H1 (cell line): ENCODE measurements at regions not wholly inside any gene's neighbourhood (a gene's known extent, or its start where the extent isn't known, plus 50 kb on each side); places are given as distances from the start of the nearest gene placed in this dataset.

Experiments used
- CTCF ChIA-PET: fragments of 300-600 bp; sonication (Branson Sonifier 250); formaldehyde crosslinking; loops from one replicate; lab custom pipeline; 2021; ENCODE audit not compliant: partially characterized antibody; lab: Charles Lee
- POLR2A ChIA-PET: fragments of 300-600 bp; sonication (Branson Sonifier 250); formaldehyde crosslinking; loops from one replicate; lab custom pipeline; 2021; ENCODE audit warnings: inconsistent platforms; ENCODE audit not compliant: partially characterized antibody; lab: Charles Lee
- DNase-seq, 2 experiments: peaks; one replicate each; pipeline versions ENCODE4 v3.0.0 to v3.0.0-alpha.2; 2010 to 2022; ENCODE audit warnings: low spot score in 2 of 2, low read depth in 1 of 2, mixed read lengths in 1 of 2
- FAIRE-seq: peaks from 2 replicates; lab custom pipeline; 2011; peaks lifted over from hg19 to GRCh38; lab: Jason Lieb, UNC
- H2AFZ ChIP-seq: 2 replicates; pipeline ENCODE4 v1.8.1; 2012; ENCODE audit warnings: low read length, inconsistent platforms
- H2AK5ac ChIP-seq: 2 replicates; pipeline ENCODE4 v1.6.1; 2013; ENCODE audit warnings: low read depth, low read length
- H2BK120ac ChIP-seq: replicated peaks from 2 replicates; pipeline ENCODE3; 2013; ENCODE audit warnings: low read depth, low read length, inconsistent platforms
- H2BK12ac ChIP-seq: 2 replicates; pipeline ENCODE4 v1.6.1; 2013; ENCODE audit warnings: low read depth, low read length
- H2BK15ac ChIP-seq: 2 replicates; pipeline ENCODE4 v1.6.1; 2013; ENCODE audit warnings: low read length
- H2BK20ac ChIP-seq: 2 replicates; pipeline ENCODE4 v1.6.1; 2013; ENCODE audit warnings: low read length
- H2BK5ac ChIP-seq: 2 replicates; pipeline ENCODE4 v1.6.1; 2013; ENCODE audit warnings: low read depth, low read length
- H3K14ac ChIP-seq: 2 replicates; pipeline ENCODE4 v1.6.1; 2013; ENCODE audit warnings: inconsistent platforms; ENCODE audit not compliant: insufficient read length
- H3K18ac ChIP-seq: 2 replicates; pipeline ENCODE4 v1.6.1; 2013; ENCODE audit warnings: low read length; ENCODE audit errors: extremely low read depth
- H3K23ac ChIP-seq: 2 replicates; pipeline ENCODE4 v1.6.1; 2013; ENCODE audit warnings: inconsistent platforms; ENCODE audit not compliant: insufficient read length
- H3K23me2 ChIP-seq: 2 replicates; pipeline ENCODE4 v1.6.1; 2013; ENCODE audit warnings: low read depth, low read length
- H3K27ac ChIP-seq: 2 replicates; pipeline ENCODE4 v1.6.1; 2011; ENCODE audit warnings: low read depth, low read length, inconsistent platforms
- H3K27me3 ChIP-seq, 4 experiments: replicated peaks in 1 of 4; 1 replicate in 1 of 4; 2 replicates in 3 of 4; pipeline versions ENCODE4 v1.6.1 to v1.8.1; 2011 to 2013; ENCODE audit warnings: low read length in 3 of 4, mild to moderate bottlenecking in 3 of 4, inconsistent platforms in 2 of 4, mixed read lengths in 2 of 4, moderate library complexity in 1 of 4; ENCODE audit not compliant: control insufficient read depth in 3 of 4, insufficient read depth in 3 of 4; ENCODE audit errors: extremely low read depth in 1 of 4
- H3K36me3 ChIP-seq, 4 experiments: 2 replicates each; pipeline versions ENCODE4 v1.6.1 to v1.8.1; 2011 to 2013; ENCODE audit warnings: mild to moderate bottlenecking in 4 of 4, low read length in 3 of 4, moderate library complexity in 2 of 4, control low read depth in 1 of 4, inconsistent platforms in 1 of 4; ENCODE audit not compliant: insufficient read depth in 4 of 4, control insufficient read depth in 2 of 4
- H3K4ac ChIP-seq: replicated peaks from 2 replicates; pipeline ENCODE3; 2013; ENCODE audit warnings: low read length, low read depth, mixed read lengths, inconsistent platforms; ENCODE audit not compliant: insufficient read length
- H3K4me1 ChIP-seq, 4 experiments: replicated peaks in 1 of 4; 1 replicate in 1 of 4; 2 replicates in 3 of 4; pipeline versions ENCODE4 v1.6.1 to v1.8.1; 2011 to 2013; ENCODE audit warnings: low read length in 3 of 4, inconsistent platforms in 2 of 4, mixed read lengths in 1 of 4; ENCODE audit not compliant: insufficient read depth in 4 of 4, control insufficient read depth in 3 of 4
- H3K4me2 ChIP-seq, 2 experiments: 2 replicates each; pipeline versions ENCODE4 v1.6.1 to v1.8.1; 2011 to 2013; ENCODE audit warnings: low read depth in 2 of 2, low read length in 2 of 2, control low read depth in 1 of 2, inconsistent platforms in 1 of 2, mild to moderate bottlenecking in 1 of 2; ENCODE audit not compliant: insufficient read depth in 1 of 2
- H3K4me3 ChIP-seq, 4 experiments: fragments of 200-600, 300-600 bp in 1 of 4; sonication (generic), shearing (Covaris generic), sonication (Bioruptor Twin) in 1 of 4; 2 replicates each; pipeline versions ENCODE4 v1.5.1 to v1.8.1; 2011 to 2016; ENCODE audit warnings: low read length in 4 of 4, low read depth in 3 of 4, control low read depth in 2 of 4, inconsistent platforms in 2 of 4, mild to moderate bottlenecking in 2 of 4, mixed read lengths in 1 of 4, moderate library complexity in 1 of 4; ENCODE audit not compliant: insufficient read depth in 2 of 4; ENCODE audit errors: extremely low read depth in 1 of 4
- H3K56ac ChIP-seq: replicated peaks from 2 replicates; pipeline ENCODE3; 2013; ENCODE audit warnings: low read depth, mild to moderate bottlenecking, mixed read lengths, low read length, inconsistent platforms; ENCODE audit not compliant: insufficient read length
- H3K79me1 ChIP-seq: 2 replicates; pipeline ENCODE4 v1.6.1; 2013; ENCODE audit warnings: low read depth, low read length, control low read depth
- H3K79me2 ChIP-seq, 2 experiments: 2 replicates each; pipeline versions ENCODE4 v1.6.1 to v1.8.1; 2012 to 2013; ENCODE audit warnings: low read length in 2 of 2, mild to moderate bottlenecking in 2 of 2, inconsistent platforms in 1 of 2; ENCODE audit not compliant: insufficient read depth in 2 of 2, control insufficient read depth in 1 of 2
- H3K9ac ChIP-seq, 4 experiments: replicated peaks in 1 of 4; 1 replicate in 1 of 4; 2 replicates in 3 of 4; pipeline versions ENCODE4 v1.6.1 to v1.8.1; 2011 to 2013; ENCODE audit warnings: low read depth in 3 of 4, low read length in 3 of 4, control low read depth in 2 of 4, mild to moderate bottlenecking in 2 of 4, moderate library complexity in 2 of 4, inconsistent platforms in 1 of 4; ENCODE audit errors: extremely low read depth in 1 of 4
- H3K9me3 ChIP-seq, 2 experiments: 2 replicates each; pipeline versions ENCODE4 v1.6.1 to v1.8.1; 2012 to 2013; ENCODE audit warnings: mild to moderate bottlenecking in 2 of 2, moderate library complexity in 2 of 2, control low read depth in 1 of 2, inconsistent platforms in 1 of 2, low read depth in 1 of 2, low read length in 1 of 2, mixed read lengths in 1 of 2; ENCODE audit not compliant: insufficient read depth in 2 of 2
- H4K20me1 ChIP-seq, 2 experiments: replicated peaks in 1 of 2; 2 replicates each; pipeline versions ENCODE3 to v1.8.1; 2011 to 2013; ENCODE audit warnings: inconsistent platforms in 2 of 2, low read length in 2 of 2, mild to moderate bottlenecking in 1 of 2; ENCODE audit not compliant: insufficient read depth in 2 of 2, control insufficient read depth in 1 of 2
- H4K5ac ChIP-seq: 2 replicates; pipeline ENCODE4 v1.6.1; 2013; ENCODE audit warnings: low read length, low read depth, mixed read lengths, inconsistent platforms; ENCODE audit not compliant: insufficient read length
- H4K8ac ChIP-seq: 2 replicates; pipeline ENCODE4 v1.8.0; 2013; ENCODE audit warnings: mild to moderate bottlenecking, moderate library complexity, low read length, inconsistent platforms; ENCODE audit not compliant: insufficient read depth; ENCODE audit errors: extremely low read depth
- H4K91ac ChIP-seq: replicated peaks from 2 replicates; pipeline ENCODE3; 2013; ENCODE audit warnings: low read length, mixed read lengths, inconsistent platforms; ENCODE audit not compliant: insufficient read length
- ATF3 ChIP-seq: IDR thresholded peaks from 2 replicates; pipeline ENCODE4 v1.6.1; 2011; ENCODE audit warnings: low read depth, mild to moderate bottlenecking, low read length; ENCODE audit not compliant: insufficient read depth
- BRCA1 ChIP-seq: IDR thresholded peaks from 2 replicates; pipeline ENCODE4 v1.6.1; 2012; ENCODE audit warnings: low read depth, low read length, improper control_type of control experiment
- RFX5 ChIP-seq: IDR thresholded peaks from 2 replicates; pipeline ENCODE4 v1.6.1; 2011; ENCODE audit warnings: low read depth, low read length, improper control_type of control experiment, borderline replicate concordance
- RXRA ChIP-seq: IDR thresholded peaks from 2 replicates; pipeline ENCODE4 v1.6.1; 2011; ENCODE audit warnings: low read depth, mild to moderate bottlenecking, low read length, moderate library complexity; ENCODE audit not compliant: insufficient read depth
- SIN3A ChIP-seq, 2 experiments: IDR thresholded peaks in 1 of 2; conservative IDR thresholded peaks in 1 of 2; 2 replicates each; pipeline ENCODE4 v1.6.1; 2011 to 2012; ENCODE audit warnings: low read length in 2 of 2, improper control_type of control experiment in 1 of 2, low read depth in 1 of 2, mild to moderate bottlenecking in 1 of 2
- SIRT6 ChIP-seq: IDR thresholded peaks from one replicate; pipeline ENCODE4 v1.7.1; 2012; ENCODE audit warnings: low read length, inconsistent platforms
- SP4 ChIP-seq: IDR thresholded peaks from 2 replicates; pipeline ENCODE4 v1.6.1; 2012; ENCODE audit warnings: low read length, inconsistent platforms
- TAF1 ChIP-seq: IDR thresholded peaks from 2 replicates; pipeline ENCODE4 v1.6.1; 2011; ENCODE audit warnings: mild to moderate bottlenecking, low read depth, low read length
- TAF7 ChIP-seq: optimal IDR thresholded peaks from 2 replicates; pipeline ENCODE3; 2011; ENCODE audit warnings: low read depth, mild to moderate bottlenecking, inconsistent platforms, low read length, moderate library complexity, borderline replicate concordance
- WGBS, 2 experiments: shearing (Covaris generic) in 1 of 2; methylation state at CpG; one replicate each; pipeline versions ENCODE4 v1.1.6 to v1.1.7; 2013 to 2015; ENCODE audit warnings: low lambda C conversion rate in 2 of 2, mixed read lengths in 2 of 2, inconsistent platforms in 1 of 2, low coverage in 1 of 2, missing lambda C conversion rate in 1 of 2; ENCODE audit not compliant: insufficient replicate concordance in 2 of 2, insufficient coverage in 1 of 2, insufficient read length in 1 of 2; ENCODE audit errors: extremely low coverage in 1 of 2, missing lambda C conversion rate in 1 of 2; 5-methylcytosine and 5-hydroxymethylcytosine counted together

- FAIRE-seq (no peak), DNase-seq (no peak)
- H3K18ac ChIP-seq = no peak overlapping the region
- H3K79me2 ChIP-seq = no peaks in the 10 kb centered on the region
- H2BK15ac ChIP-seq = no peak overlapping the region
- H4K5ac ChIP-seq = no peak overlapping the region
- H3K27me3 ChIP-seq = no peaks in the 10 kb centered on the region
- no peak overlapping the region for H3K9ac ChIP-seq
- no peak overlapping the region for H3K14ac ChIP-seq
- no peak overlapping the region for H4K91ac ChIP-seq
- H3K23ac ChIP-seq = no peak overlapping the region
- H3K23me2 ChIP-seq = no peaks in the 10 kb centered on the region
- H3K4me3 ChIP-seq = no peak overlapping the region
- CTCF ChIA-PET = no interaction called here
- H2AK5ac ChIP-seq = no peak overlapping the region
- 100% methylated on average over 1 of the region's 1 CpG; no CpG with 5 or more reads in 1 of the 2 experiments for WGBS, 2 experiments
- no peak overlapping the region for H3K27ac ChIP-seq
- H3K4me2 ChIP-seq = no peak overlapping the region
- H3K56ac ChIP-seq = no peak overlapping the region
- H2BK5ac ChIP-seq = no peak overlapping the region
- no peaks in the 10 kb centered on the region for H3K4me1 ChIP-seq
- H4K20me1 ChIP-seq = no peaks in the 10 kb centered on the region
- no peaks in the 10 kb centered on the region for H3K79me1 ChIP-seq
- POLR2A ChIA-PET = no interaction called here
- H3K36me3 ChIP-seq = no peaks in the 10 kb centered on the region
- H3K4ac ChIP-seq = no peak overlapping the region
- no peak for TF ChIP-seq RFX5
- no peak for TF ChIP-seq SIN3A (conservative IDR thresholded peaks at IDR 0.05 in 1 of 2, IDR thresholded peaks at IDR 0.05 in 1 of 2; ENCODE audit: low read depth in 1 of 2, low read length in 2 of 2)
- TF ChIP-seq SP4 = no peak
- TF ChIP-seq RXRA = no peak
- no peak for TF ChIP-seq TAF1
- no peak for TF ChIP-seq SIRT6
- no peak for TF ChIP-seq ATF3
- no peak for TF ChIP-seq TAF7
- TF ChIP-seq BRCA1 = no peak
- H2BK120ac ChIP-seq = no peak overlapping the region
- no peaks in the 10 kb centered on the region for H3K9me3 ChIP-seq
- H2BK12ac ChIP-seq = no peak overlapping the region
- H4K8ac ChIP-seq = no peak overlapping the region
- H2AFZ ChIP-seq = no peak overlapping the region
- no peak overlapping the region for H2BK20ac ChIP-seq
These were observed 366.2 kb downstream of the ACTL7B start for GRCh38 chr9:108489567-108489966.
